ENCODE measurements at regions not wholly inside any gene's neighbourhood (a gene's known extent, or its start where the extent isn't known, plus 50 kb on each side); places are given as distances from the start of the nearest gene placed in this dataset.

- Mint-ChIP-seq H3K9me3 (no peaks in the 10 kb centered on the region), H3K4me1 (ENCODE audit: low read depth) (no peaks in the 10 kb centered on the region), H3K36me3 (ENCODE audit: low read depth) (no peaks in the 10 kb centered on the region), H3K27me3 (ENCODE audit: insufficient read depth) (no peaks in the 10 kb centered on the region), H3K4me3 (no peak overlapping the region), H3K27ac (no peak overlapping the region)
- intact Hi-C loops (cut with micrococcal nuclease), result no loop called here
- DNase-seq (ENCODE audit: low spot score), result no peak
Measured at GRCh38 chr4:171674781-171675180, 138.4 kb upstream of the GALNTL6 start.

- Mint-ChIP-seq H3K4me3 (no peak overlapping the region), H3K4me1 (ENCODE audit: low read depth) (no peaks in the 10 kb centered on the region), H3K27me3 (ENCODE audit: insufficient read depth) (no peaks in the 10 kb centered on the region), H3K27ac (no peak overlapping the region), H3K36me3 (ENCODE audit: low read depth) (no peaks in the 10 kb centered on the region), H3K9me3 (no peaks in the 10 kb centered on the region)
- DNase-seq (ENCODE audit: low spot score), result no peak
- intact Hi-C loops (cut with micrococcal nuclease), result no loop called here
Measured at GRCh38 chr4:171668403-171668802, 144.8 kb upstream of the GALNTL6 start.

- no peak for DNase-seq (ENCODE audit: low spot score)
- Mint-ChIP-seq H3K4me1 (ENCODE audit: low read depth) (no peaks in the 10 kb centered on the region), H3K9me3 (no peaks in the 10 kb centered on the region), H3K27ac (no peak overlapping the region), H3K4me3 (no peak overlapping the region), H3K27me3 (ENCODE audit: insufficient read depth) (no peaks in the 10 kb centered on the region), H3K36me3 (ENCODE audit: low read depth) (no peaks in the 10 kb centered on the region)
- intact Hi-C loops (cut with micrococcal nuclease), result no loop called here
Measured at GRCh38 chr4:171667906-171668305, 145.3 kb upstream of the GALNTL6 start.

DNA sequence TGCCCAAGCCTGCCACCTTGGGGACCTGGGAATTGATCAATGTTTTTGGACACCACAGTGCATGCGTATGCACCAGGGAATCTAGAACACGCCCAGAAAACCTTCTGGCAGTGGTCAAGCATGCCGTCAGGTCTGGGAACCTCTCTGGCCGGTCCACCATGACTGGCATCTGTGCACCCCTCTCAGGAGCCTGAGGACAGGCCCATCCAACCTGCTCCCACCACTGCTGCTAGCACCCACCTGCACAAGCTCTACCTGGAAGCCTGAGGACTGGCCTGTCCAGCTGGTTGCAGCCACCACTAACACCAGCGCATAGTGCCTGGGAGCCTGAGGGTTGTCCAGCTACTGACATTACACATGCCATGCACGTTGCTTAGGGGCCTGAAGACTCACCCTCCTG is 162.1 kb upstream of the GALNTL6 start:
- no peaks in the 10 kb centered on the region for H3K9me3 Mint-ChIP-seq
- no peak for DNase-seq (ENCODE audit: low spot score)
- no peak overlapping the region for H3K4me3 Mint-ChIP-seq
- no peaks in the 10 kb centered on the region for H3K36me3 Mint-ChIP-seq (ENCODE audit: low read depth)
- intact Hi-C loops (cut with micrococcal nuclease), result no loop called here
- H3K4me1 Mint-ChIP-seq (ENCODE audit: low read depth), result no peaks in the 10 kb centered on the region
- H3K27ac Mint-ChIP-seq, result no peak overlapping the region
- no peaks in the 10 kb centered on the region for H3K27me3 Mint-ChIP-seq (ENCODE audit: insufficient read depth)

DNA sequence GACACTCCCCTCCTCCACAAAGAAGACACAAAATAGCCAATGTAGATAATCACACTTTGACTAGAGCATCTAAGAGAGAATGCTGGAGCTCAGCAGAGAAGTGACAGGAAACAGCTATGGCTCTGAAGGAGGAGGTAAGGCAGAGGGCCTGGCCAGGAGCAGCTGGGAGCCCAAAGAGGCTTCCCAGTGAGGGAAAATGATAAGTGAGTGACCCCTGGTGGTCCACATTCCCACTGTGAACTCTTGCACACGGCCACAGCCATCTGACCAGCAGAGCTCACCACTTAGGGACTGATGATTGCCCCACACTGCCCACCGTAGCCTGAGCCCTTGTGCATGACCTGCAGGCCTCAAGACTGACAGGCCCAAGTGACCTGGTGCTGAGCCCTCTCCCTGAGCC is 162.7 kb upstream of the GALNTL6 start:
- Mint-ChIP-seq H3K4me3 (no peak overlapping the region), H3K27ac (no peak overlapping the region), H3K36me3 (ENCODE audit: low read depth) (no peaks in the 10 kb centered on the region), H3K9me3 (no peaks in the 10 kb centered on the region), H3K4me1 (ENCODE audit: low read depth) (no peaks in the 10 kb centered on the region), H3K27me3 (ENCODE audit: insufficient read depth) (no peaks in the 10 kb centered on the region)
- DNase-seq (ENCODE audit: low spot score), result no peak
- intact Hi-C loops (cut with micrococcal nuclease), result no loop called here

DNA sequence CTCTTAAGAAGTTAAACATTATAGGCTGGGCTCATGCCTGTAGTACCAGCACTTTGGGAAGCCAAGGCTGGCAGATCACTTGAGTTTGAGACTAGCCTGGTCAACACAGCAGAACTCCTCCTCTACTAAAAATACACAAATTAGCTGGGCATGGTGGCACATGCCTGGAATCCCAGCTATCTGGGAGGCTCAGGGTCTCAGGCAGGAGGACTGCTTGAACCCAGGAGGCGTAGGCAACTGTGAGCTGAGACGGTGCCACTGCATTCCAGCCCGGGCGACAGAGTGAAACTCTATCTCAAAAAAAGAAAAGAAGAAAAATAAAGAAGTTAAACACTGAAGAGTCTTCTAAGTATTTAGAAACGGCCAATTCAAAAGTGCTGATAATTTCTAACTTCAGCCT is 164.3 kb upstream of the GALNTL6 start:
- intact Hi-C loops (cut with micrococcal nuclease), result no loop called here
- Mint-ChIP-seq H3K27me3 (ENCODE audit: insufficient read depth) (no peaks in the 10 kb centered on the region), H3K4me1 (ENCODE audit: low read depth) (no peaks in the 10 kb centered on the region), H3K4me3 (no peak overlapping the region), H3K27ac (no peak overlapping the region), H3K9me3 (no peaks in the 10 kb centered on the region), H3K36me3 (ENCODE audit: low read depth) (no peaks in the 10 kb centered on the region)
- DNase-seq (ENCODE audit: low spot score), result no peak

- H3K27me3 Mint-ChIP-seq (ENCODE audit: insufficient read depth), result peaks cover 3% of the 10 kb centered on the region
- no peaks in the 10 kb centered on the region for H3K36me3 Mint-ChIP-seq (ENCODE audit: low read depth)
- H3K27ac Mint-ChIP-seq, result no peak overlapping the region
- DNase-seq (ENCODE audit: low spot score), result no peak
- peaks cover 7% of the 10 kb centered on the region for H3K9me3 Mint-ChIP-seq
- H3K4me3 Mint-ChIP-seq, result no peak overlapping the region
- intact Hi-C loops (cut with micrococcal nuclease), result no loop called here
- H3K4me1 Mint-ChIP-seq (ENCODE audit: low read depth), result no peaks in the 10 kb centered on the region
Measured at GRCh38 chr4:171646984-171647383, 166.2 kb upstream of the GALNTL6 start.

DNA sequence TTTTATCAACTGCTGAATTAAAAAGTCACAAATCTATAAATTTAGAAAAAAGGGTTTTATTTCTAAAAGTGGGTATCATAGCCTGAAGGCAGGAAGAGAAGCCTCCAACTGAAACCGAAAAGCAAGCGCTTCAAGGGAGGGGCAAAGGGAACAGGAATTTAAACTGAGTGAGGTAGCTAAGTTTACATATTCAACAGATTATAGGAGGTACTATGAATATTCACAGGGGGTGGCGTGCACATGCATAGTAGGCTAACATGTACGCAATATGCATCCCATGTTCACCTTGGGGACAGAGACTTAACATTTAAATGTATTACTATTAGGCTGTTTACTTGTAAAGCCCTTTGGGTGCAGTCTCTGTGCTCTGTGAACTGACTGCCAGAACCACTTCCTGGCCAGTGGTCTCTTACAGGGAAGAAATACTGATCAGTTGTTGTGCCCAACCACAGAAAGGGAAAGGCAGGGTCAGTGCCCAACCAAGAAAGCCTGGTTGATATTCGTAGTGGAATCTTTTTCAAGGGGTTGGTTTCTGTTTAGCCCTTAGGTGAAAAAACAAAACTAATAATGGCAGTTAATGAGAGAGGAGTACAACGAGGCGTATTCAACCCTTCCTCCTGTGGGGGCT is 168.7 kb upstream of the GALNTL6 start:
- no peaks in the 10 kb centered on the region for H3K36me3 Mint-ChIP-seq (ENCODE audit: low read depth)
- peaks cover 7% of the 10 kb centered on the region for H3K9me3 Mint-ChIP-seq
- no peak for DNase-seq (ENCODE audit: low spot score)
- intact Hi-C loops (cut with micrococcal nuclease), result no loop called here
- H3K4me1 Mint-ChIP-seq (ENCODE audit: low read depth), result peaks cover 11% of the 10 kb centered on the region
- no peak overlapping the region for H3K4me3 Mint-ChIP-seq
- H3K27ac Mint-ChIP-seq, result no peak overlapping the region
- peaks cover 3% of the 10 kb centered on the region for H3K27me3 Mint-ChIP-seq (ENCODE audit: insufficient read depth)

- Mint-ChIP-seq H3K27me3 (ENCODE audit: insufficient read depth) (peaks cover 3% of the 10 kb centered on the region), H3K36me3 (ENCODE audit: low read depth) (no peaks in the 10 kb centered on the region), H3K4me1 (ENCODE audit: low read depth) (peaks cover 19% of the 10 kb centered on the region), H3K4me3 (no peak overlapping the region), H3K27ac (peak overlapping the region; percentile 26), H3K9me3 (peaks cover 7% of the 10 kb centered on the region)
- intact Hi-C loops (cut with micrococcal nuclease), result no loop called here
- DNase-seq (ENCODE audit: low spot score), result no peak
Measured at GRCh38 chr4:171639540-171639939, 173.7 kb upstream of the GALNTL6 start.

GRCh38 chr4:171636606-171637005 is 176.6 kb upstream of the GALNTL6 start:
- H3K9me3 Mint-ChIP-seq, result no peaks in the 10 kb centered on the region
- H3K27me3 Mint-ChIP-seq (ENCODE audit: insufficient read depth), result no peaks in the 10 kb centered on the region
- no peak for DNase-seq (ENCODE audit: low spot score)
- H3K4me3 Mint-ChIP-seq, result no peak overlapping the region
- intact Hi-C loops (cut with micrococcal nuclease), result no loop called here
- H3K36me3 Mint-ChIP-seq (ENCODE audit: low read depth), result no peaks in the 10 kb centered on the region
- no peak overlapping the region for H3K27ac Mint-ChIP-seq
- peaks cover 19% of the 10 kb centered on the region for H3K4me1 Mint-ChIP-seq (ENCODE audit: low read depth)

DNA sequence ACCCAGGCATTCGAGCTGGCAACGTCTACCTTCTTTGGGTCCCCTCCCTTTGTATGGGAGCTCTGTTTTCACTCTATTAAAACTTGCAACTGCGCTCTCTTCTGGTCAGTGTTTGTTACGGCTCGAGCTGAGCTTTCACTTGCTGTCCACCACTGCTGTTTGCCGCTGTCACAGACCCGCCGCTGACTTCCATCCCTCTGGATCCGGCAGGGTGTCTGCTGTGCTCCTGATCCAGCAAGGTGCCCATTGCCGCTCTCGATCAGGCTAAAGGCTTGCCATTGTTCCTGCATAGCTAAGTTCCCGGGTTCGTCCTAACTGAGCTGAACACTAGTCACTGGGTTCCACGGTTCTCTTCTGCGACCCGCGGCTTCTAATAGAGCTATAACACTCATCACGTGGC is 183.5 kb upstream of the GALNTL6 start:
- Mint-ChIP-seq H3K9me3 (no peaks in the 10 kb centered on the region), H3K27ac (no peak overlapping the region), H3K36me3 (ENCODE audit: low read depth) (no peaks in the 10 kb centered on the region), H3K4me1 (ENCODE audit: low read depth) (no peaks in the 10 kb centered on the region), H3K27me3 (ENCODE audit: insufficient read depth) (no peaks in the 10 kb centered on the region), H3K4me3 (no peak overlapping the region)
- intact Hi-C loops (cut with micrococcal nuclease), result no loop called here
- no peak for DNase-seq (ENCODE audit: low spot score)

- Mint-ChIP-seq H3K27ac (no peak overlapping the region), H3K36me3 (ENCODE audit: low read depth) (no peaks in the 10 kb centered on the region), H3K27me3 (ENCODE audit: insufficient read depth) (no peaks in the 10 kb centered on the region), H3K4me3 (no peak overlapping the region), H3K4me1 (ENCODE audit: low read depth) (no peaks in the 10 kb centered on the region), H3K9me3 (no peaks in the 10 kb centered on the region)
- DNase-seq (ENCODE audit: low spot score), result no peak
- intact Hi-C loops (cut with micrococcal nuclease), result no loop called here
Measured at GRCh38 chr4:171629182-171629581, 184.0 kb upstream of the GALNTL6 start.

DNA sequence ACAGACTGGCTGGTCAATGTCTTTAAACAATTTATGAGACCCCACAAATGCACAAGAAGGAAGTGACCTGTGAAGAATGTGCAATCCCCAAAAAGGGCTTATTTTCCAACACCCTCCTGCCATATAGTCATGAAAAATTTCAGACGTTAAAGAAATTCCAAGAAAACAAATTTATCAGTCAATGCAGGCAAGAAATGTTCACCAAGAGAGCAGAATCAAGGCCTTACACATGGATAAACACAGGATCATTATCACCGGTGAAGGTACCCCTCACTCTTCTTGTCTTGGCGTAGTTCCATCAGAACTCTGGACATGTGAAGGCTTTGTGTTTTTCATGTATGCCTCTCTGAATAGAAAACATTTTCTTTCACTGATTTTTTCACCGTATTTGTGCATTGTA is 186.7 kb upstream of the GALNTL6 start:
- Mint-ChIP-seq H3K4me3 (no peak overlapping the region), H3K27me3 (ENCODE audit: insufficient read depth) (no peaks in the 10 kb centered on the region), H3K27ac (no peak overlapping the region), H3K9me3 (no peaks in the 10 kb centered on the region), H3K36me3 (ENCODE audit: low read depth) (no peaks in the 10 kb centered on the region), H3K4me1 (ENCODE audit: low read depth) (no peaks in the 10 kb centered on the region)
- intact Hi-C loops (cut with micrococcal nuclease), result no loop called here
- DNase-seq (ENCODE audit: low spot score), result no peak

DNA sequence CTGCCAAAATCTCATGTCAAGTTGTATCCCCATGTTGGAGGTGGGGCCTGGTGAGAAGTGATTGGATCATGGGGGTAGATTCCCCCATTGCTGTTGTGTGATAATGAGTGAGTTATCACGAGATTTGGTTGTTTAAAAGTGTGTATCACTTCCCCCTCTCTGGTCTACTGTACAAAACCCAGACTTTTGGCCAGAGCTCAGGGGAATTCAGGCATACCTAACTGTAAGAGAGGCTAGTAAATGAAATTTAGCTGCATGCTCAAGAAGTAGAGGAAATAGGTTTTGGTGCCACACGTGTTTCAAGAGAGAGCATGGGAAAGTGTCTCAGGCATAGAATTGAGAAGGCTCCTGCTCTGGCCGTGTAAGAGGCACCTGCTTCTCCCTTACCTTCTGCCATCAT is 190.5 kb upstream of the GALNTL6 start:
- Mint-ChIP-seq H3K4me1 (ENCODE audit: low read depth) (no peaks in the 10 kb centered on the region), H3K27me3 (ENCODE audit: insufficient read depth) (no peaks in the 10 kb centered on the region), H3K36me3 (ENCODE audit: low read depth) (no peaks in the 10 kb centered on the region), H3K27ac (no peak overlapping the region), H3K4me3 (no peak overlapping the region), H3K9me3 (no peaks in the 10 kb centered on the region)
- intact Hi-C loops (cut with micrococcal nuclease), result no loop called here
- DNase-seq (ENCODE audit: low spot score), result no peak

All from activated T-helper 1 cell treated with anti-CD3 and anti-CD28 coated beads, Interleukin-12 subunit alpha, Interleukin-12 subunit beta, Interleukin-2, Interleukin-4 antibody, amounts not matched to agents 30 ng/mL and 10 ng/mL and 1 ng/mL, durations not matched to agents 14 hours and 24 hours and 36 hours (primary cell).